D721Med (cell line): ENCODE measurements at regions not wholly inside any gene's neighbourhood (a gene's known extent, or its start where the extent isn't known, plus 50 kb on each side); places are given as distances from the start of the nearest gene placed in this dataset.

Experiments used
- DNase-seq: peaks from one replicate; pipeline ENCODE4 v3.0.0; 2011; ENCODE audit warnings: low spot score; ENCODE audit not compliant: insufficient read length
- FAIRE-seq: peaks from 2 replicates; lab custom pipeline; 2011; peaks lifted over from hg19 to GRCh38; lab: Jason Lieb, UNC
- CTCF ChIP-seq: IDR thresholded peaks from 2 replicates; pipeline ENCODE4 v1.5.1; 2012; ENCODE audit warnings: mild to moderate bottlenecking, control low read depth; ENCODE audit not compliant: insufficient read depth; ENCODE audit errors: missing control alignments

GRCh38 chr10:2866569-2866968 is 200.8 kb upstream of the PFKP start:
- no peak for FAIRE-seq

GRCh38 chr10:2861632-2862210 is 205.6 kb upstream of the PFKP start:
- TF ChIP-seq CTCF = no peak
- FAIRE-seq (no peak), DNase-seq (no peak)

More at GRCh38 chr10:2866569-2866968, 200.8 kb upstream of the PFKP start:
- TF ChIP-seq CTCF = no peak
- DNase-seq = no peak

- no peak for DNase-seq
- no peak for TF ChIP-seq CTCF
- no peak for FAIRE-seq
Observed at GRCh38 chr10:2858452-2858851, 208.9 kb upstream of the PFKP start.

- no peak for DNase-seq
- peak; percentile 25 for FAIRE-seq
- no peak for TF ChIP-seq CTCF
Observed at GRCh38 chr10:2856598-2856997, 210.8 kb upstream of the PFKP start.

GRCh38 chr10:2852574-2853323 is 214.6 kb upstream of the PFKP start:
- DNase-seq (no peak), FAIRE-seq (no peak)
- TF ChIP-seq CTCF = no peak

GRCh38 chr10:2851566-2851965 is 215.8 kb upstream of the PFKP start:
- no peak for FAIRE-seq
- no peak for TF ChIP-seq CTCF
- DNase-seq = no peak

GRCh38 chr10:2850202-2850601 is 217.1 kb upstream of the PFKP start:
- FAIRE-seq = no peak
- no peak for DNase-seq
- no peak for TF ChIP-seq CTCF
